Thoracic aorta (tissue), 2 donors: ENCODE measurements at regions not wholly inside any gene's neighbourhood (a gene's known extent, or its start where the extent isn't known, plus 50 kb on each side); places are given as distances from the start of the nearest gene placed in this dataset.

Experiments used
- ATAC-seq: fragments of 150-250 bp; one replicate; pipeline ENCODE4 v1.8.0; 2017; ENCODE audit warnings: low read depth; ENCODE audit not compliant: insufficient number of reproducible peaks, low FRiP score
- DNase-seq: peaks from one replicate; pipeline ENCODE4 v3.0.0-alpha.2; 2020; ENCODE audit warnings: low spot score
- H3K27ac ChIP-seq, 2 donors: fragments of 200-600 bp; sonication (generic); 1 replicate in 1 of 2; 2 replicates in 1 of 2; pipeline ENCODE4 v1.5.1; 2016; ENCODE audit warnings: mild to moderate bottlenecking in 2 of 2, moderate library complexity in 2 of 2
- H3K27me3 ChIP-seq: fragments of 200-600 bp; sonication (generic); replicated peaks from 2 replicates; pipeline ENCODE4 v1.6.0; 2016; ENCODE audit warnings: mild to moderate bottlenecking; ENCODE audit not compliant: insufficient read depth
- H3K36me3 ChIP-seq: fragments of 200-600 bp; sonication (generic); one replicate; pipeline ENCODE4 v1.5.1; 2016
- H3K4me1 ChIP-seq, 2 donors: fragments of 200-600 bp; sonication (generic); 1 replicate in 1 of 2; 2 replicates in 1 of 2; pipeline versions ENCODE4 v1.5.1 to v1.6.0; 2016; ENCODE audit warnings: low read depth in 2 of 2, mild to moderate bottlenecking in 1 of 2; ENCODE audit not compliant: control insufficient read depth in 1 of 2
- H3K4me3 ChIP-seq: fragments of 200-600 bp; sonication (generic); 2 replicates; pipeline ENCODE4 v1.5.1; 2016; ENCODE audit warnings: mild to moderate bottlenecking
- H3K9me3 ChIP-seq: fragments of 200-600 bp; sonication (generic); 2 replicates; pipeline ENCODE4 v1.5.1; 2016
- TF ChIP-seq, protein P1 (sequence below): fragments of 200-600 bp; sonication (generic); IDR thresholded peaks from one replicate; pipeline ENCODE4 v1.5.1; 2019; ENCODE audit warnings: antibody characterized with exemption

DNA sequence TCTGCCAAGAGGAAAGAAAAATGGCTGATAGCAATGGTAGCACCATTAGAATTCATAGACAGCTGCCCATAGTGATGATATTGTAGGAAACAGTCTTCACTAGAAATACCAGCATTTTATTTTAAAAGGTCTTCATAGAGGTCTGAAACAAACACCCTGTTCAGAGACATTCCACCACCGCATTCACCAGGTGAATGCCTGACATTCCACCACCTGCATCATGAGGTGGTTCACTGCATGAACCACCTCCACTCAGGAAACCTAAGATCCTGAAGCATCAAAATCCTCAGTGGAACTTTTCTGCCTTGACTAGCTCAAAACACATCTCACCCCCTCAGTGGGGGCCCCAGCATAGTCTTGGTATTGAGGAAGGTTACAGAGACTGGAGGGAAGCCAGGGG, 91.5 kb upstream of the COX10 start:
- Histone ChIP-seq H3K27me3 (no peaks in the 10 kb centered on the region), H3K27ac (no peak overlapping the region), H3K4me3 (no peak overlapping the region), H3K9me3 (no peaks in the 10 kb centered on the region), H3K4me1 (no peaks in the 10 kb centered on the region), H3K36me3 (no peaks in the 10 kb centered on the region)
- no peak for ATAC-seq
- DNase-seq: no peak
- TF ChIP-seq, protein P1, sequence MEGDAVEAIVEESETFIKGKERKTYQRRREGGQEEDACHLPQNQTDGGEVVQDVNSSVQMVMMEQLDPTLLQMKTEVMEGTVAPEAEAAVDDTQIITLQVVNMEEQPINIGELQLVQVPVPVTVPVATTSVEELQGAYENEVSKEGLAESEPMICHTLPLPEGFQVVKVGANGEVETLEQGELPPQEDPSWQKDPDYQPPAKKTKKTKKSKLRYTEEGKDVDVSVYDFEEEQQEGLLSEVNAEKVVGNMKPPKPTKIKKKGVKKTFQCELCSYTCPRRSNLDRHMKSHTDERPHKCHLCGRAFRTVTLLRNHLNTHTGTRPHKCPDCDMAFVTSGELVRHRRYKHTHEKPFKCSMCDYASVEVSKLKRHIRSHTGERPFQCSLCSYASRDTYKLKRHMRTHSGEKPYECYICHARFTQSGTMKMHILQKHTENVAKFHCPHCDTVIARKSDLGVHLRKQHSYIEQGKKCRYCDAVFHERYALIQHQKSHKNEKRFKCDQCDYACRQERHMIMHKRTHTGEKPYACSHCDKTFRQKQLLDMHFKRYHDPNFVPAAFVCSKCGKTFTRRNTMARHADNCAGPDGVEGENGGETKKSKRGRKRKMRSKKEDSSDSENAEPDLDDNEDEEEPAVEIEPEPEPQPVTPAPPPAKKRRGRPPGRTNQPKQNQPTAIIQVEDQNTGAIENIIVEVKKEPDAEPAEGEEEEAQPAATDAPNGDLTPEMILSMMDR: no peak

DNA sequence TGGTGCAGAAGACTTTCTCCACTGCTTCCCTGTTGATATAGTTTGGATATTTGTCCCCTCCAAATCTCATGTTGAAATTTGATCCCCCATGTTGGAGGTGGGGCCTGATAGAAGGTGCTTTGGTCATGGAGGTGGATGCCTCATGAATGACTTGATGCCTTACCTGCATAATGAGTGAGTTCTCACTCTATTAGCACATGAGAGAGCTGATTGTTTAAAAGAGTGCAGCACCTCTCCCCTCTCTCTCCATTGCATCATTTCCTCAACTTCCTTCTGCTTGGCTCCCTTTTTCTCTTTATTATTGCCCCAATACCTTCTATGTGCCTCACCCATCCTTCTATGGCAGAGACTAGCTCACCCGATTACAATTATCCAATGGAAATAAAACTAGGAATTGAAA, 90.8 kb upstream of the COX10 start:
- DNase-seq: no peak
- H3K36me3 ChIP-seq: no peaks in the 10 kb centered on the region
- H3K4me1 ChIP-seq: no peaks in the 10 kb centered on the region
- TF ChIP-seq, protein P1: no peak
- H3K27ac ChIP-seq: no peak overlapping the region
- H3K9me3 ChIP-seq: no peaks in the 10 kb centered on the region
- ATAC-seq: no peak
- H3K4me3 ChIP-seq: no peak overlapping the region
- no peaks in the 10 kb centered on the region for H3K27me3 ChIP-seq

DNA sequence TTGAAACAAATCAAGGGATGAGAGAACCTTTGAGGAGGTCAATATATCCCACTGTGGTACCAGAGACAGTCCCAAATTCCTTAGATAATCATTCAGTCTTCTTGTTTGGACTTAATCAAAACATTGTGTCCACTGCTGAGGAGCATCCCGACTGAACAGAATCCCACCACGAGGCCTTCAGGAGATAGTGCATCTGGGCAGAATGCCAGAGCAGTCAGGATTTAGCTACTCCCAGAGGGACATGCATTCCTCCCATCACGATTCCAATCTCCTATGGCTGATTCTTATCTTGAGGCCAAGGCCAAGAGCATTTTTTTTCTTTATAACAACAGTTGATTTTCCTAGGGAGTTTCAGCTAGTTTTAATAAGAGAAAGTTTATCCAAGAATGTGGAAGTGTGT, 87.4 kb upstream of the COX10 start:
- no peak overlapping the region for H3K27ac ChIP-seq
- TF ChIP-seq, protein P1: no peak
- no peak for DNase-seq
- no peaks in the 10 kb centered on the region for H3K9me3 ChIP-seq
- no peaks in the 10 kb centered on the region for H3K4me1 ChIP-seq
- H3K36me3 ChIP-seq: no peaks in the 10 kb centered on the region
- H3K4me3 ChIP-seq: no peak overlapping the region
- H3K27me3 ChIP-seq: no peaks in the 10 kb centered on the region
- ATAC-seq: no peak

DNA sequence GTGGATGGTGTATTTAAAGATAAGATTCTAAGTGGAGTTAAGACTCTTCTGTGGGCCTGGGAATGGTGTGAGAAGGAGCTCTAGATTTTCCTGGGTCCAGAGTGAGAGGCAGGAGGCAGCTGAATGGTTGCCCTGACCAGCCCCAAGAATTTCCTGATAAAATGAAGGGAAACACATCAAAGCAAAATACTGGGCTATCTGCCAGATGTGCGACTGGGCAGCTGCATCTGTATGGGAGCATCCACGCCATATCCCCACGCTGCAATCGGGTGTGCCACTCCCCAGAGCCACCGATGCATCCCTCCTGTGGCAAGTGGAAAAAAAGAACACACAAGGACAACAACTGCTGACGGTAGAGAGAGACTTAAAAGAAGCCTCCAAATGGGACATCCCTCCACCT, 84.3 kb upstream of the COX10 start:
- H3K27me3 ChIP-seq: no peaks in the 10 kb centered on the region
- no peaks in the 10 kb centered on the region for H3K9me3 ChIP-seq
- H3K36me3 ChIP-seq: no peaks in the 10 kb centered on the region
- TF ChIP-seq, protein P1: no peak
- ATAC-seq (no peak), DNase-seq (no peak)
- H3K27ac ChIP-seq: no peak overlapping the region
- no peaks in the 10 kb centered on the region for H3K4me1 ChIP-seq
- H3K4me3 ChIP-seq: no peak overlapping the region

DNA sequence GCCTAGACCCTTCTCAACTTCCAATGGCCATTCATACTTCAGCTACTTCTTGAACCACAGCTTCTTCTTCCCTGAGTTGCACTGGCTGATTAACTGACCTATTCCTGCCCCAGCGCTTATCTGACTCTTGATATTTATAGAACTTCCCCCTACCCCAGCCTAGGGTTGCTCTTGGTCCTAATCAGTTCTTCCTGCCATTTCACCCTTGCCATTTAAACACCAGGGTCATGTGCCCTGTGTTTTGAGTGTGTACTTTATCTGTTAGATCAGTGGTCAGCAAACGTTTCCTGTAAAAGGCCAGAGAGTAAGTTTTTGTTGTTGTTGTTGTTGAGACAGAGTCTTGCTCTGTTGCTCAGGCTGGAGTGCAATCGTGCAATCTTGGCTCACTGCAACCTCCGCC, 82.4 kb upstream of the COX10 start:
- DNase-seq (no peak), ATAC-seq (no peak)
- Histone ChIP-seq H3K27ac (no peak overlapping the region), H3K9me3 (no peaks in the 10 kb centered on the region), H3K36me3 (no peaks in the 10 kb centered on the region), H3K4me1 (no peaks in the 10 kb centered on the region), H3K27me3 (no peaks in the 10 kb centered on the region), H3K4me3 (no peak overlapping the region)
- TF ChIP-seq, protein P1: no peak
